ENCODE measurements at regions not wholly inside any gene's neighbourhood (a gene's known extent, or its start where the extent isn't known, plus 50 kb on each side); places are given as distances from the start of the nearest gene placed in this dataset.
A peak's percentile ranks its signal among the peaks of the same experiment; 100 is the strongest.
"Not testable (repeated sequence)": the region's sequence is repeated elsewhere in the genome, so short reads cannot be mapped to it uniquely, and the experiment has no call there.

DNA sequence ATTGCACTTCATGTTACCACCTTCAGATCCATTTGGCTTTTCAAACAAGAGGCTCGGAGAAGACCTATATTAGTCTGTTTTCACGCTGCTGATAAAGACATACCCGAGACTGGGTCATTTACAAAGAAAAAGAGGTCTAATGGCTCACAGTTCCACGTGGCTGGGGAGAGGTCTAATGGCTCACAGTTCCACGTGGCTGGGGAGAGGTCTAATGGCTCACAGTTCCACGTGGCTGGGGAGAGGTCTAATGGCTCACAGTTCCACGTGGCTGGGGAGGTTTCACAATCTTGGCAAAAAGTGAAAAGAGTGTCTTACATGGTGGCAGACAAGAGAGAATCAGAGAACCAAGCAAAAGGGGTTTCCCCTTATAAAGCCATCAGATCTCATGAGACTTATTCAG lies 268.0 kb downstream of the C16orf95 start:
- 74% methylated on average over 7 of the region's 7 CpGs for WGBS
- H3K9ac ChIP-seq (ENCODE audit: low read length); H2BK15ac ChIP-seq (ENCODE audit: low read depth, poor library complexity, severe bottlenecking); H3K27ac ChIP-seq (ENCODE audit: low read length, poor library complexity, severe bottlenecking); H3K4ac ChIP-seq (ENCODE audit: low read depth in 1 of 2, low read length in 2 of 2); H3K4me3 ChIP-seq (ENCODE audit: insufficient read depth in 1 of 2, low read depth in 1 of 2, low read length in 2 of 2); H2AK5ac ChIP-seq (ENCODE audit: low read length, severe bottlenecking); H2AFZ ChIP-seq (ENCODE audit: low read depth, low read length); H3K23ac ChIP-seq (ENCODE audit: low read length in 2 of 2); H3K79me1 ChIP-seq (replicated peaks; ENCODE audit: low read length, poor library complexity, severe bottlenecking); H2BK120ac ChIP-seq (ENCODE audit: low read depth, low read length); H3K36me3 ChIP-seq (ENCODE audit: control insufficient read depth in 1 of 2, insufficient read depth in 2 of 2, low read depth in 1 of 2, low read length in 2 of 2); DNase-seq; H2BK12ac ChIP-seq (ENCODE audit: low read length in 2 of 2); H3K9me3 ChIP-seq (ENCODE audit: control insufficient read depth, low read length); H3K14ac ChIP-seq (ENCODE audit: low read length in 2 of 2); H2BK5ac ChIP-seq (ENCODE audit: low read depth, low read length, poor library complexity, severe bottlenecking); H4K91ac ChIP-seq (ENCODE audit: low read length); H3K4me2 ChIP-seq (ENCODE audit: low read length, poor library complexity, severe bottlenecking); H4K8ac ChIP-seq (ENCODE audit: low read length); H3K18ac ChIP-seq (ENCODE audit: low read depth in 1 of 2, low read length in 2 of 2): not testable (repeated sequence)
- Histone ChIP-seq H3K27me3 (ENCODE audit: control insufficient read depth in 1 of 2, insufficient read depth in 1 of 2, low read length in 2 of 2) (peaks cover 0 to 94% of the 10 kb centered on the region in 2 experiments), H3K4me1 (ENCODE audit: control insufficient read depth, insufficient read depth, low read depth, low read length) (peaks cover 15% of the 10 kb centered on the region)

DNA sequence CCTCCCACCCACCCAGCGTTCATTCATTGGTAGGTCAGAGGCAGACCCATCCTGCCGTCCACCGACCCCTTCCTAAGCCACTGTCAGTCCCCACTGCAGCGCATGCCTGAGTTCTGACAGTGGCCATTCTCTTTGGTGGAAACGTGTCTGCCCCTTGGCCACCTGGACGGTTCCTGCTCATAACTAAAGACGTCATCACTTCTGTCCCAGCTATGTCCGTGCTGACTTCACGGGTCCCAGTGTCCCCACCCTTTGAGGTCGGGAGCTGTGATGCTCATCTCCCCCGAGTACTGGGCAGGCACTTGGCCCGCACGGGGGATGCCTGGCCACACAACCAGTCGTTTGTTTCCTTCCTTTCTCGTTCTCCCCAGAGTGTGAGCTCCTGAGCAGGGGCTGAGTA lies 267.1 kb downstream of the C16orf95 start:
- Histone ChIP-seq H2AK5ac (ENCODE audit: low read length, severe bottlenecking) (no peak overlapping the region), H3K27me3 (ENCODE audit: control insufficient read depth in 1 of 2, insufficient read depth in 1 of 2, low read length in 2 of 2) (peaks cover 0 to 94% of the 10 kb centered on the region in 2 experiments), H2BK120ac (ENCODE audit: low read depth, low read length) (no peak overlapping the region), H3K4me1 (ENCODE audit: control insufficient read depth, insufficient read depth, low read depth, low read length) (peaks cover 15% of the 10 kb centered on the region), H2AFZ (ENCODE audit: low read depth, low read length) (no peak overlapping the region), H3K9me3 (ENCODE audit: control insufficient read depth, low read length) (peaks cover 9% of the 10 kb centered on the region), H3K4me2 (ENCODE audit: low read length, poor library complexity, severe bottlenecking) (no peak overlapping the region), H3K4me3 (ENCODE audit: insufficient read depth in 1 of 2, low read depth in 1 of 2, low read length in 2 of 2) (no peak overlapping the region), H2BK5ac (ENCODE audit: low read depth, low read length, poor library complexity, severe bottlenecking) (no peak overlapping the region), H3K79me1 (replicated peaks; ENCODE audit: low read length, poor library complexity, severe bottlenecking) (no peaks in the 10 kb centered on the region), H2BK12ac (ENCODE audit: low read length in 2 of 2) (no peak overlapping the region), H3K27ac (ENCODE audit: low read length, poor library complexity, severe bottlenecking) (no peak overlapping the region), H3K4ac (ENCODE audit: low read depth in 1 of 2, low read length in 2 of 2) (no peak overlapping the region), H3K18ac (ENCODE audit: low read depth in 1 of 2, low read length in 2 of 2) (no peak overlapping the region), H3K14ac (ENCODE audit: low read length in 2 of 2) (no peak overlapping the region), H4K8ac (ENCODE audit: low read length) (no peak overlapping the region), H3K23ac (ENCODE audit: low read length in 2 of 2) (no peak overlapping the region), H2BK15ac (ENCODE audit: low read depth, poor library complexity, severe bottlenecking) (no peak overlapping the region), H3K9ac (ENCODE audit: low read length) (no peak overlapping the region), H4K91ac (ENCODE audit: low read length) (peak overlapping the region; percentile 4), H3K36me3 (ENCODE audit: control insufficient read depth in 1 of 2, insufficient read depth in 2 of 2, low read depth in 1 of 2, low read length in 2 of 2) (no peaks in the 10 kb centered on the region)
- 94% methylated on average over 15 of the region's 15 CpGs for WGBS
- no peak for DNase-seq

GRCh38 chr16:87051526-87052320 lies 265.5 kb downstream of the C16orf95 start:
- no peaks in the 10 kb centered on the region for H3K79me1 ChIP-seq (replicated peaks; ENCODE audit: low read length, poor library complexity, severe bottlenecking)
- H2BK12ac ChIP-seq (ENCODE audit: low read length in 2 of 2): no peak overlapping the region
- H2AFZ ChIP-seq (ENCODE audit: low read depth, low read length): no peak overlapping the region
- H3K36me3 ChIP-seq (ENCODE audit: control insufficient read depth in 1 of 2, insufficient read depth in 2 of 2, low read depth in 1 of 2, low read length in 2 of 2): no peaks in the 10 kb centered on the region
- H3K4me2 ChIP-seq (ENCODE audit: low read length, poor library complexity, severe bottlenecking): no peak overlapping the region
- no peak overlapping the region for H2BK120ac ChIP-seq (ENCODE audit: low read depth, low read length)
- DNase-seq: no peak
- H3K4me1 ChIP-seq (ENCODE audit: control insufficient read depth, insufficient read depth, low read depth, low read length): peaks cover 17% of the 10 kb centered on the region
- H4K8ac ChIP-seq (ENCODE audit: low read length): no peak overlapping the region
- no peak overlapping the region for H3K4ac ChIP-seq (ENCODE audit: low read depth in 1 of 2, low read length in 2 of 2)
- no peak overlapping the region for H3K18ac ChIP-seq (ENCODE audit: low read depth in 1 of 2, low read length in 2 of 2)
- no peak overlapping the region for H3K14ac ChIP-seq (ENCODE audit: low read length in 2 of 2)
- WGBS: 87% methylated on average over 18 of the region's 18 CpGs
- no peak overlapping the region for H3K4me3 ChIP-seq (ENCODE audit: insufficient read depth in 1 of 2, low read depth in 1 of 2, low read length in 2 of 2)
- no peak overlapping the region for H3K27ac ChIP-seq (ENCODE audit: low read length, poor library complexity, severe bottlenecking)
- H2AK5ac ChIP-seq (ENCODE audit: low read length, severe bottlenecking): no peak overlapping the region
- no peak overlapping the region for H3K23ac ChIP-seq (ENCODE audit: low read length in 2 of 2)
- H4K91ac ChIP-seq (ENCODE audit: low read length): no peak overlapping the region
- H3K9me3 ChIP-seq (ENCODE audit: control insufficient read depth, low read length): peaks cover 9% of the 10 kb centered on the region
- no peak overlapping the region for H3K9ac ChIP-seq (ENCODE audit: low read length)
- no peak overlapping the region for H2BK15ac ChIP-seq (ENCODE audit: low read depth, poor library complexity, severe bottlenecking)
- no peak overlapping the region for H2BK5ac ChIP-seq (ENCODE audit: low read depth, low read length, poor library complexity, severe bottlenecking)
- peaks cover 0 to 88% of the 10 kb centered on the region in 2 experiments for H3K27me3 ChIP-seq (ENCODE audit: control insufficient read depth in 1 of 2, insufficient read depth in 1 of 2, low read length in 2 of 2)

- Histone ChIP-seq H3K14ac (ENCODE audit: low read length in 2 of 2) (no peak overlapping the region), H2BK12ac (ENCODE audit: low read length in 2 of 2) (no peak overlapping the region), H3K23ac (ENCODE audit: low read length in 2 of 2) (no peak overlapping the region), H2AFZ (ENCODE audit: low read depth, low read length) (no peak overlapping the region), H3K27ac (ENCODE audit: low read length, poor library complexity, severe bottlenecking) (no peak overlapping the region), H3K4me3 (ENCODE audit: insufficient read depth in 1 of 2, low read depth in 1 of 2, low read length in 2 of 2) (no peak overlapping the region), H4K8ac (ENCODE audit: low read length) (no peak overlapping the region), H3K36me3 (ENCODE audit: control insufficient read depth in 1 of 2, insufficient read depth in 2 of 2, low read depth in 1 of 2, low read length in 2 of 2) (no peaks in the 10 kb centered on the region), H2BK5ac (ENCODE audit: low read depth, low read length, poor library complexity, severe bottlenecking) (no peak overlapping the region), H2BK15ac (ENCODE audit: low read depth, poor library complexity, severe bottlenecking) (no peak overlapping the region), H3K9ac (ENCODE audit: low read length) (no peak overlapping the region), H2AK5ac (ENCODE audit: low read length, severe bottlenecking) (no peak overlapping the region), H3K27me3 (ENCODE audit: control insufficient read depth in 1 of 2, insufficient read depth in 1 of 2, low read length in 2 of 2) (peaks cover 0 to 88% of the 10 kb centered on the region in 2 experiments), H3K4ac (ENCODE audit: low read depth in 1 of 2, low read length in 2 of 2) (no peak overlapping the region), H3K79me1 (replicated peaks; ENCODE audit: low read length, poor library complexity, severe bottlenecking) (no peaks in the 10 kb centered on the region), H2BK120ac (ENCODE audit: low read depth, low read length) (no peak overlapping the region), H3K9me3 (ENCODE audit: control insufficient read depth, low read length) (peaks cover 9% of the 10 kb centered on the region), H4K91ac (ENCODE audit: low read length) (no peak overlapping the region), H3K4me2 (ENCODE audit: low read length, poor library complexity, severe bottlenecking) (no peak overlapping the region), H3K4me1 (ENCODE audit: control insufficient read depth, insufficient read depth, low read depth, low read length) (peaks cover 11% of the 10 kb centered on the region), H3K18ac (ENCODE audit: low read depth in 1 of 2, low read length in 2 of 2) (no peak overlapping the region)
- 74% methylated on average over 6 of the region's 6 CpGs for WGBS
- DNase-seq: no peak
Measured at GRCh38 chr16:87052506-87052905, 264.7 kb downstream of the C16orf95 start.

Measured in mesenchymal stem cell (in vitro differentiated cells and primary cell).